ENCODE measurements at regions not wholly inside any gene's neighbourhood (a gene's known extent, or its start where the extent isn't known, plus 50 kb on each side); places are given as distances from the start of the nearest gene placed in this dataset.

- intact Hi-C loops (cut with micrococcal nuclease) = no loop called here
- WGBS (ENCODE audit: insufficient coverage, low coverage, missing lambda C conversion rate) = 2% methylated on average over 5 of the region's 5 CpGs
- H3K36me3 ChIP-seq (ENCODE audit: control insufficient read depth, insufficient read depth, low read length) = no peaks in the 10 kb centered on the region
- BruUV-seq (replicated peaks) = no TSS peak
- H3K4me1 ChIP-seq (replicated peaks in 1 of 2; ENCODE audit: control insufficient read depth in 2 of 2, insufficient read depth in 2 of 2, low read length in 2 of 2) = no peaks in the 10 kb centered on the region
- H3K4me2 ChIP-seq (ENCODE audit: insufficient read depth, low read length) = no peak overlapping the region
- ATAC-seq = no peak
- no peaks in the 10 kb centered on the region for H3K9me1 ChIP-seq (ENCODE audit: control insufficient read depth, insufficient read depth, low read length)
- no peaks in the 10 kb centered on the region for H3K27me3 ChIP-seq (ENCODE audit: control insufficient read depth in 2 of 2, insufficient read depth in 2 of 2, low read length in 2 of 2)
- no peak for TF ChIP-seq MCM7 (IDR thresholded peaks at IDR 0.05)
- H3K9ac ChIP-seq (ENCODE audit: insufficient read depth in 1 of 2, low read depth in 2 of 2, low read length in 2 of 2) = no peak overlapping the region
- H3K4me3 ChIP-seq = no peak overlapping the region
- no peaks in the 10 kb centered on the region for H4K20me1 ChIP-seq (replicated peaks; ENCODE audit: control insufficient read depth, insufficient read depth, low read length)
- no peak overlapping the region for H2AFZ ChIP-seq (ENCODE audit: low read depth, low read length)
- no peaks in the 10 kb centered on the region for H3K79me2 ChIP-seq (ENCODE audit: control insufficient read depth, insufficient read depth, low read length)
- ChIA-PET POLR2A (no interaction called here), CTCF (ENCODE audit: low intra/inter-chr PET ratio) (no interaction called here)
- no peak for FAIRE-seq
- in situ Hi-C loops (cut with MboI) = no loop called here
- no peaks in the 10 kb centered on the region for H3K9me3 ChIP-seq (replicated peaks; ENCODE audit: control insufficient read depth, insufficient read depth, low read depth, low read length)
- no peak overlapping the region for H3K27ac ChIP-seq (ENCODE audit: extremely low read depth, low read depth, low read length)
- DNase-seq (ENCODE audit: extremely low read depth in 1 of 4, low spot score in 3 of 4) = no peak
Observed at GRCh38 chr12:115296613-115297198, 612.7 kb upstream of the TBX3 start.

DNA sequence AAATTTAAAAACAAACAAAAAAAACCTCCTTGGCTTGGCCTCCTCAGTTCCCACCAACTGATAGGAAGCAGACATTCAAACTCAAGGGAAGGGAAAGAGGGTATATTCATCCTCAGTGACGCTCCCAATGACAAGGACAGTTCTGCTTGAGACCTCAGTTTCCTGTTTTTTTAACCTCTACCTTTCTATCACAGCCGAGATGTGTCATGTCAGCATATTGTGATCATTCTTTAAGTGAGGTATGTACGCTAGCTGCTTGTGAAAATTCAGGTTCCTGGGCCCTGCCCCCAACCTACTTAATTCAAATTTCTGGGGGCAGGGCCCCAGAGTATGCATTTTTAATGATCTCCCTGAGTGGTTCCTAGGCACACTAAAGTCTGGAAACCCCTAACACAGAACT lies 611.9 kb upstream of the TBX3 start:
- no peak for FAIRE-seq
- Histone ChIP-seq H3K27me3 (ENCODE audit: control insufficient read depth in 2 of 2, insufficient read depth in 2 of 2, low read length in 2 of 2) (no peaks in the 10 kb centered on the region), H3K36me3 (ENCODE audit: control insufficient read depth, insufficient read depth, low read length) (no peaks in the 10 kb centered on the region), H3K27ac (ENCODE audit: extremely low read depth, low read depth, low read length) (no peak overlapping the region), H3K9me3 (replicated peaks; ENCODE audit: control insufficient read depth, insufficient read depth, low read depth, low read length) (no peaks in the 10 kb centered on the region), H3K9ac (ENCODE audit: insufficient read depth in 1 of 2, low read depth in 2 of 2, low read length in 2 of 2) (no peak overlapping the region), H2AFZ (ENCODE audit: low read depth, low read length) (no peak overlapping the region), H3K9me1 (ENCODE audit: control insufficient read depth, insufficient read depth, low read length) (no peaks in the 10 kb centered on the region), H3K79me2 (ENCODE audit: control insufficient read depth, insufficient read depth, low read length) (no peaks in the 10 kb centered on the region), H3K4me3 (no peak overlapping the region), H4K20me1 (replicated peaks; ENCODE audit: control insufficient read depth, insufficient read depth, low read length) (no peaks in the 10 kb centered on the region), H3K4me2 (ENCODE audit: insufficient read depth, low read length) (no peak overlapping the region), H3K4me1 (replicated peaks in 1 of 2; ENCODE audit: control insufficient read depth in 2 of 2, insufficient read depth in 2 of 2, low read length in 2 of 2) (no peaks in the 10 kb centered on the region)
- no peak for DNase-seq (ENCODE audit: extremely low read depth in 1 of 4, low spot score in 3 of 4)
- intact Hi-C loops (cut with micrococcal nuclease) = no loop called here
- no peak for ATAC-seq
- ChIA-PET POLR2A (no interaction called here), CTCF (ENCODE audit: low intra/inter-chr PET ratio) (no interaction called here)
- no TSS peak for BruUV-seq (replicated peaks)
- WGBS (ENCODE audit: insufficient coverage, low coverage, missing lambda C conversion rate) = 0% methylated on average over 3 of the region's 3 CpGs
- in situ Hi-C loops (cut with MboI) = no loop called here
- TF ChIP-seq GTF2E2 (tag; IDR thresholded peaks at IDR 0.05) (no peak), GATAD2B (IDR thresholded peaks at IDR 0.05; ENCODE audit: borderline replicate concordance) (no peak), KAT8 (IDR thresholded peaks at IDR 0.05; ENCODE audit: low read depth) (no peak), MAFG (tag; conservative IDR thresholded peaks at IDR 0.05) (peak; percentile 72), C11orf30 (IDR thresholded peaks at IDR 0.05; ENCODE audit: low read depth) (peak; percentile 63; the same call in 1 of the 2 replicates), XRCC3 (IDR thresholded peaks at IDR 0.05) (no peak), ZFP30 (CRISPR knock-in tag; IDR thresholded peaks at IDR 0.05; ENCODE audit: borderline replicate concordance) (no peak), MAFF (IDR thresholded peaks at IDR 0.05; ENCODE audit: low read length) (peak; percentile 88), RBBP5 (IDR thresholded peaks at IDR 0.05; ENCODE audit: borderline replicate concordance, insufficient read depth, low read length, poor library complexity, severe bottlenecking) (no peak), ZNF316 (IDR thresholded peaks at IDR 0.05) (peak; percentile 87), NFXL1 (CRISPR knock-in tag; IDR thresholded peaks at IDR 0.05) (no peak), ZNF134 (CRISPR knock-in tag; conservative IDR thresholded peaks at IDR 0.05) (no peak), CEBPG (CRISPR knock-in tag; IDR thresholded peaks at IDR 0.05) (no peak), CEBPG (tag; conservative IDR thresholded peaks at IDR 0.05 in 1 of 2, IDR thresholded peaks at IDR 0.05 in 1 of 2) (no peak), ZNF146 (CRISPR knock-in tag; IDR thresholded peaks at IDR 0.05; ENCODE audit: unreplicated experiment) (no peak), CCNT2 (IDR thresholded peaks at IDR 0.05; ENCODE audit: borderline replicate concordance, extremely low read depth, insufficient read length, low read depth, low read length) (no peak), MAFK (IDR thresholded peaks at IDR 0.05; ENCODE audit: low read length) (peak; percentile 88)
- TF ChIP-seq, protein P1, sequence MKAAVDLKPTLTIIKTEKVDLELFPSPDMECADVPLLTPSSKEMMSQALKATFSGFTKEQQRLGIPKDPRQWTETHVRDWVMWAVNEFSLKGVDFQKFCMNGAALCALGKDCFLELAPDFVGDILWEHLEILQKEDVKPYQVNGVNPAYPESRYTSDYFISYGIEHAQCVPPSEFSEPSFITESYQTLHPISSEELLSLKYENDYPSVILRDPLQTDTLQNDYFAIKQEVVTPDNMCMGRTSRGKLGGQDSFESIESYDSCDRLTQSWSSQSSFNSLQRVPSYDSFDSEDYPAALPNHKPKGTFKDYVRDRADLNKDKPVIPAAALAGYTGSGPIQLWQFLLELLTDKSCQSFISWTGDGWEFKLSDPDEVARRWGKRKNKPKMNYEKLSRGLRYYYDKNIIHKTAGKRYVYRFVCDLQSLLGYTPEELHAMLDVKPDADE (conservative IDR thresholded peaks at IDR 0.05; ENCODE audit: control insufficient read depth, low read depth, low read length) = no peak

Data from K562 (cell line).